Right lobe of liver (tissue), 4 donors: ENCODE measurements at regions not wholly inside any gene's neighbourhood (a gene's known extent, or its start where the extent isn't known, plus 50 kb on each side); places are given as distances from the start of the nearest gene placed in this dataset.

Experiments
- CTCF ChIP-seq, 4 donors: fragments of 200-600 bp in 3 of 4; fragments of 450-650 bp in 1 of 4; IDR thresholded peaks; one replicate each; pipeline versions ENCODE4 v1.5.1 to v1.8.0; 2016 to 2022; ENCODE audit warnings: antibody characterized with exemption in 4 of 4, mild to moderate bottlenecking in 2 of 4
- POLR2A ChIP-seq: fragments of 450-650 bp; IDR thresholded peaks from one replicate; pipeline ENCODE4 v1.6.1; 2017; ENCODE audit warnings: antibody characterized with exemption, mild to moderate bottlenecking
- donor health status: DM: no; HTN: no; CAD: no.
- donor health status: DM: no; HTN: no; CAD: no.
- donor health status: DM: no; HTN: yes; CAD: no.

DNA sequence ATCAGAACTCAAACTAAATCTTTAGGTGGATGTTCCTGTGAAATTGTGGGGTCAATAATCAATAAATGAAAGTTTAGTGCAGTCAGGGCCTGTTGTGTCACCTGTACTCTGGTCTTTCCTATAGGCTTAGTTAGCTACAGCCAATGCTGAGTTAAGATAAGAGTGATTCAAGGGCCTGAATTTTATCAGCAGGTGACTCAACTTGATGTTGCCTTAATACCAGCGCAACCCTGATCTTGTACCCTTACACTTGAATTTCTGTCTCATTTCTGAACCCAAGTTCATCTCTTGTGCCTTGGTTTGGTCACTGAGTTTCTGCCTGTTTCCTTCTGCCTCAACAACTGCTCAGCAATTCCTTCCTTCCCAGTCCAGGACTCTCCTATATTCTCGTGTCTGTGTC lies 157.0 kb upstream of the E2F7 start:
- no peak for TF ChIP-seq CTCF (IDR thresholded peaks at IDR 0.05)
- TF ChIP-seq POLR2A, result no peak
